Loucy (cell line): ENCODE measurements at regions not wholly inside any gene's neighbourhood (a gene's known extent, or its start where the extent isn't known, plus 50 kb on each side); places are given as distances from the start of the nearest gene placed in this dataset.

Experiments used
- H2AFZ ChIP-seq: fragments of 200-600 bp; sonication (generic); 2 replicates; pipeline ENCODE4 v1.6.0; 2016; ENCODE audit warnings: antibody characterized with exemption, mild to moderate bottlenecking, low read length, moderate library complexity
- H3F3A ChIP-seq: fragments of 200-600 bp; 2 replicates; pipeline ENCODE4 v1.6.0; 2016; ENCODE audit warnings: antibody characterized with exemption, low read depth, mild to moderate bottlenecking
- H3K27me3 ChIP-seq: fragments of 200-600 bp; sonication (generic); 2 replicates; pipeline ENCODE4 v1.6.1; 2014; ENCODE audit warnings: low read length, mild to moderate bottlenecking; ENCODE audit not compliant: insufficient read depth, poor library complexity, severe bottlenecking
- H3K36me3 ChIP-seq: fragments of 200-600 bp; sonication (generic); 2 replicates; pipeline ENCODE4 v1.6.1; 2016; ENCODE audit warnings: low read length; ENCODE audit not compliant: insufficient read depth
- H3K4me1 ChIP-seq: fragments of 200-600 bp; sonication (generic); 2 replicates; pipeline ENCODE4 v1.5.1; 2014; ENCODE audit warnings: low read length, mild to moderate bottlenecking; ENCODE audit not compliant: insufficient read depth, poor library complexity, severe bottlenecking
- H3K4me2 ChIP-seq: fragments of 200-600 bp; sonication (generic); 2 replicates; pipeline ENCODE4 v1.6.0; 2014; ENCODE audit warnings: antibody characterized with exemption, low read length, low read depth, mild to moderate bottlenecking; ENCODE audit not compliant: poor library complexity, severe bottlenecking
- H3K4me3 ChIP-seq: fragments of 200-600 bp; sonication (generic); 2 replicates; pipeline ENCODE4 v1.5.1; 2014; ENCODE audit warnings: low read length, mild to moderate bottlenecking, mixed read lengths; ENCODE audit not compliant: poor library complexity, severe bottlenecking
- H3K79me2 ChIP-seq: fragments of 200-600 bp; sonication (generic); 2 replicates; pipeline ENCODE4 v1.6.1; 2014; ENCODE audit warnings: low read length; ENCODE audit not compliant: insufficient read depth
- H3K9ac ChIP-seq: fragments of 200-600 bp; sonication (generic); 2 replicates; pipeline ENCODE4 v1.6.0; 2014; ENCODE audit warnings: mild to moderate bottlenecking, low read depth, low read length, moderate library complexity; ENCODE audit not compliant: poor library complexity, severe bottlenecking
- H3K9me2 ChIP-seq: fragments of 200-600 bp; sonication (generic); replicated peaks from 2 replicates; pipeline ENCODE4 v1.6.1; 2016; ENCODE audit warnings: low read depth, low read length, mixed read lengths
- H3K9me3 ChIP-seq: fragments of 200-600 bp; sonication (generic); 2 replicates; pipeline ENCODE4 v1.6.1; 2014; ENCODE audit warnings: mild to moderate bottlenecking, antibody characterized with exemption, low read length, low read depth; ENCODE audit not compliant: insufficient read depth
- H4K20me1 ChIP-seq: fragments of 200-600 bp; sonication (generic); 2 replicates; pipeline ENCODE4 v1.6.0; 2014; ENCODE audit warnings: antibody characterized with exemption, low read length, mild to moderate bottlenecking; ENCODE audit not compliant: insufficient read depth, poor library complexity, severe bottlenecking
- CTCF ChIP-seq: fragments of 200-600 bp; sonication (generic); conservative IDR thresholded peaks from 2 replicates; pipeline ENCODE4 v1.5.1; 2014; ENCODE audit warnings: mild to moderate bottlenecking, antibody characterized with exemption, low read length
- EZH2phosphoT487 ChIP-seq: fragments of 200-600 bp; IDR thresholded peaks from 2 replicates; pipeline ENCODE4 v1.6.1; 2018; ENCODE audit warnings: antibody characterized with exemption, mild to moderate bottlenecking, moderate library complexity, borderline replicate concordance

GRCh38 chr6:62519574-62519973, 233.5 kb upstream of the KHDRBS2 start:
- H3K4me1 ChIP-seq: peaks cover 14% of the 10 kb centered on the region
- no peak overlapping the region for H3K4me2 ChIP-seq
- H3K36me3 ChIP-seq: no peaks in the 10 kb centered on the region
- H3K9me2 ChIP-seq: no peaks in the 10 kb centered on the region
- no peak overlapping the region for H3K9ac ChIP-seq
- no peak overlapping the region for H3K4me3 ChIP-seq
- no peaks in the 10 kb centered on the region for H3F3A ChIP-seq
- no peak overlapping the region for H2AFZ ChIP-seq
- no peaks in the 10 kb centered on the region for H3K9me3 ChIP-seq
- H4K20me1 ChIP-seq: no peaks in the 10 kb centered on the region
- H3K27me3 ChIP-seq: no peaks in the 10 kb centered on the region
- TF ChIP-seq EZH2phosphoT487 (no peak), CTCF (no peak)
- H3K79me2 ChIP-seq: no peaks in the 10 kb centered on the region

- H3K9me3 ChIP-seq: no peaks in the 10 kb centered on the region
- TF ChIP-seq EZH2phosphoT487 (no peak), CTCF (no peak)
- no peaks in the 10 kb centered on the region for H3K9me2 ChIP-seq
- H4K20me1 ChIP-seq: no peaks in the 10 kb centered on the region
- no peaks in the 10 kb centered on the region for H3F3A ChIP-seq
- H3K9ac ChIP-seq: peak overlapping the region; percentile 16
- no peaks in the 10 kb centered on the region for H3K36me3 ChIP-seq
- no peaks in the 10 kb centered on the region for H3K79me2 ChIP-seq
- H3K4me3 ChIP-seq: peak overlapping the region; percentile 44
- peak overlapping the region; percentile 62 for H3K4me2 ChIP-seq
- peaks cover 14% of the 10 kb centered on the region for H3K4me1 ChIP-seq
- no peaks in the 10 kb centered on the region for H3K27me3 ChIP-seq
- peak overlapping the region; percentile 78 for H2AFZ ChIP-seq
Measured at GRCh38 chr6:62516291-62517141, 230.5 kb upstream of the KHDRBS2 start.

GRCh38 chr6:62492192-62492822, 206.3 kb upstream of the KHDRBS2 start:
- Histone ChIP-seq H4K20me1 (no peaks in the 10 kb centered on the region), H3K9me3 (no peaks in the 10 kb centered on the region), H3K4me1 (no peaks in the 10 kb centered on the region), H3K79me2 (no peaks in the 10 kb centered on the region), H3K4me2 (no peak overlapping the region), H2AFZ (no peak overlapping the region), H3K36me3 (no peaks in the 10 kb centered on the region), H3K4me3 (no peak overlapping the region), H3K9me2 (no peaks in the 10 kb centered on the region), H3K9ac (no peak overlapping the region), H3F3A (no peaks in the 10 kb centered on the region), H3K27me3 (no peaks in the 10 kb centered on the region)
- TF ChIP-seq CTCF (no peak), EZH2phosphoT487 (no peak)
